OCI-LY3 (cell line): ENCODE measurements at regions not wholly inside any gene's neighbourhood (a gene's known extent, or its start where the extent isn't known, plus 50 kb on each side); places are given as distances from the start of the nearest gene placed in this dataset.

Experiments
- EZH2phosphoT487 ChIP-seq: fragments of 200-600 bp; shearing (Covaris generic); IDR thresholded peaks from 2 replicates; pipeline ENCODE4 v1.6.1; 2018; ENCODE audit warnings: antibody characterized with exemption, mixed run types, low read depth
- TF ChIP-seq, protein P1 (sequence below): fragments of 200-600, 300-600 bp; sonication (generic); IDR thresholded peaks from 2 replicates; pipeline ENCODE4 v1.5.1; 2014; ENCODE audit warnings: antibody characterized with exemption, low read length, low read depth

DNA sequence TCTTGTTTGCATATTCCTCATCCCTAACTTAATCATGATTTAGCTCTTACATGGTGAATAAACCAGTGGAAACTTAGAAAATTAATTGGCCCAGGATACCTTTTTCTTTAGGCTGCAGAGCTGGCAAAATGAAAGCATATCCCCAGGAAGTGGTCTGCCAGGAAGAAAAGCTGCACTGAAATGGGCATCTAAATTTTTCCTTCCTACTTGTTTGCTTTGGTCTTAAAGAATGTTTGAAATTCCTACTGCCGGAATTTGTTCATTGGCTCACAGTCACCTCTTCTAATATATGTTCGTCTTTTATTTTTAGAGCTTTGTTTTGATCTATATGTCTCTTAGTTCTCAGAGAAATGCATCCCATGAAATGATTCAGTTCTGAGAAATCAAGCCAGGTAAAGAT lies 113.2 kb upstream of the ELL2 start:
- no peak for TF ChIP-seq EZH2phosphoT487
- TF ChIP-seq, protein P1, sequence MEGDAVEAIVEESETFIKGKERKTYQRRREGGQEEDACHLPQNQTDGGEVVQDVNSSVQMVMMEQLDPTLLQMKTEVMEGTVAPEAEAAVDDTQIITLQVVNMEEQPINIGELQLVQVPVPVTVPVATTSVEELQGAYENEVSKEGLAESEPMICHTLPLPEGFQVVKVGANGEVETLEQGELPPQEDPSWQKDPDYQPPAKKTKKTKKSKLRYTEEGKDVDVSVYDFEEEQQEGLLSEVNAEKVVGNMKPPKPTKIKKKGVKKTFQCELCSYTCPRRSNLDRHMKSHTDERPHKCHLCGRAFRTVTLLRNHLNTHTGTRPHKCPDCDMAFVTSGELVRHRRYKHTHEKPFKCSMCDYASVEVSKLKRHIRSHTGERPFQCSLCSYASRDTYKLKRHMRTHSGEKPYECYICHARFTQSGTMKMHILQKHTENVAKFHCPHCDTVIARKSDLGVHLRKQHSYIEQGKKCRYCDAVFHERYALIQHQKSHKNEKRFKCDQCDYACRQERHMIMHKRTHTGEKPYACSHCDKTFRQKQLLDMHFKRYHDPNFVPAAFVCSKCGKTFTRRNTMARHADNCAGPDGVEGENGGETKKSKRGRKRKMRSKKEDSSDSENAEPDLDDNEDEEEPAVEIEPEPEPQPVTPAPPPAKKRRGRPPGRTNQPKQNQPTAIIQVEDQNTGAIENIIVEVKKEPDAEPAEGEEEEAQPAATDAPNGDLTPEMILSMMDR, result no peak
